Tibial nerve (tissue), 4 donors: ENCODE measurements at regions not wholly inside any gene's neighbourhood (a gene's known extent, or its start where the extent isn't known, plus 50 kb on each side); places are given as distances from the start of the nearest gene placed in this dataset.
A peak's percentile ranks its signal among the peaks of the same experiment; 100 is the strongest.

ENCODE experiments used
- DNase-seq, 2 donors: peaks; one replicate each; pipeline ENCODE4 v3.0.0-alpha.2; 2019; ENCODE audit warnings: low spot score in 2 of 2
- H3K27ac ChIP-seq, 4 donors: fragments of 200-600 bp; sonication (generic) in 3 of 4; one replicate each; pipeline ENCODE4 v1.5.1; 2017 to 2019; ENCODE audit warnings: mild to moderate bottlenecking in 1 of 4
- H3K27me3 ChIP-seq, 2 donors: fragments of 200-600 bp; sonication (generic) in 1 of 2; one replicate each; pipeline versions ENCODE4 v1.5.1 to v1.6.0; 2017 to 2019
- H3K36me3 ChIP-seq, 3 donors: fragments of 200-600 bp; sonication (generic); one replicate each; pipeline ENCODE4 v1.5.1; 2018 to 2019
- H3K4me1 ChIP-seq, 4 donors: fragments of 200-600 bp; sonication (generic) in 3 of 4; one replicate each; pipeline ENCODE4 v1.5.1; 2017 to 2019
- H3K4me3 ChIP-seq, 4 donors: fragments of 200-600 bp; sonication (generic) in 3 of 4; one replicate each; pipeline ENCODE4 v1.5.1; 2017 to 2019; ENCODE audit warnings: mild to moderate bottlenecking in 1 of 4, moderate library complexity in 1 of 4
- H3K9me3 ChIP-seq, 4 donors: fragments of 200-600 bp; sonication (generic) in 3 of 4; one replicate each; pipeline ENCODE4 v1.5.1; 2017 to 2019
- CTCF ChIP-seq, 5 experiments: fragments of 200-600 bp in 3 of 5; fragments of 450-650 bp in 2 of 5; sonication (generic) in 3 of 5; IDR thresholded peaks; one replicate each; pipeline ENCODE4 v1.5.1; 2016 to 2019; ENCODE audit warnings: antibody characterized with exemption in 5 of 5, mild to moderate bottlenecking in 3 of 5, moderate library complexity in 2 of 5
- EP300 ChIP-seq, 2 donors: sonication (generic); formaldehyde crosslinking; IDR thresholded peaks; one replicate each; pipeline ENCODE4 v1.6.1; 2017; ENCODE audit warnings: antibody characterized with exemption in 2 of 2, mild to moderate bottlenecking in 1 of 2
- POLR2A ChIP-seq, 2 donors: fragments of 450-650 bp; IDR thresholded peaks; one replicate each; pipeline ENCODE4 v1.6.1; 2017; ENCODE audit warnings: antibody characterized with exemption in 2 of 2, mild to moderate bottlenecking in 2 of 2, moderate library complexity in 2 of 2
- WGBS, 2 donors: methylation state at CpG; one replicate each; pipeline ENCODE4 v1.1.5; 2018; 5-methylcytosine and 5-hydroxymethylcytosine counted together

- no peak for DNase-seq
- H3K27me3 ChIP-seq = no peaks in the 10 kb centered on the region
- peaks cover 0 to 22% (median 5%) of the 10 kb centered on the region in 4 donors for H3K4me1 ChIP-seq
- H3K27ac ChIP-seq = peak overlapping the region in 3 of 4 donors; percentile 52 to 83 (median 66)
- TF ChIP-seq POLR2A (IDR thresholded peaks at IDR 0.05) = no peak
- peak in 1 of 2 donors; percentile 60 for TF ChIP-seq EP300 (IDR thresholded peaks at IDR 0.05)
- H3K4me3 ChIP-seq = no peak overlapping the region
- WGBS, 2 donors = 59 to 67% methylated on average over 3 of the region's 3 CpGs
- H3K36me3 ChIP-seq = no peaks in the 10 kb centered on the region
- no peaks in the 10 kb centered on the region for H3K9me3 ChIP-seq
These were observed 120.8 kb upstream of the SLC5A12 start for GRCh38 chr11:26842478-26843282.

GRCh38 chr11:26843539-26843938, 121.7 kb upstream of the SLC5A12 start:
- Histone ChIP-seq H3K27me3 (no peaks in the 10 kb centered on the region), H3K27ac (peak overlapping the region in 2 of 4 donors; percentile 66 to 83), H3K9me3 (no peaks in the 10 kb centered on the region), H3K4me1 (peaks cover 0 to 30% (median 9%) of the 10 kb centered on the region in 4 donors), H3K36me3 (no peaks in the 10 kb centered on the region), H3K4me3 (no peak overlapping the region)
- TF ChIP-seq EP300 (IDR thresholded peaks at IDR 0.05) (no peak), POLR2A (IDR thresholded peaks at IDR 0.05) (no peak), CTCF (IDR thresholded peaks at IDR 0.05) (no peak)
- 67 to 68% methylated on average over 2 of the region's 2 CpGs for WGBS, 2 donors
- no peak for DNase-seq

- Histone ChIP-seq H3K4me1 (peaks cover 0 to 43% (median 10%) of the 10 kb centered on the region in 4 donors), H3K4me3 (no peak overlapping the region), H3K27ac (peak overlapping the region in 1 of 4 donors; percentile 88), H3K9me3 (no peaks in the 10 kb centered on the region), H3K27me3 (no peaks in the 10 kb centered on the region), H3K36me3 (no peaks in the 10 kb centered on the region)
- DNase-seq = no peak
- WGBS, 2 donors = 91 to 95% methylated on average over 2 of the region's 2 CpGs
- TF ChIP-seq CTCF (IDR thresholded peaks at IDR 0.05) (no peak), EP300 (IDR thresholded peaks at IDR 0.05) (no peak), POLR2A (IDR thresholded peaks at IDR 0.05) (no peak)
These were observed 123.1 kb upstream of the SLC5A12 start for GRCh38 chr11:26844963-26845362.

- H3K27ac ChIP-seq = peak overlapping the region; percentile 24 to 88 (median 70)
These were observed 124.4 kb upstream of the SLC5A12 start for GRCh38 chr11:26846227-26846626.

GRCh38 chr11:26847459-26847858, 125.6 kb upstream of the SLC5A12 start:
- DNase-seq = peak in 1 of 2 donors; percentile 69
- H3K9me3 ChIP-seq = no peaks in the 10 kb centered on the region
- TF ChIP-seq EP300 (IDR thresholded peaks at IDR 0.05) (peak; percentile 78 to 94), CTCF (IDR thresholded peaks at IDR 0.05) (no peak)
- H3K36me3 ChIP-seq = no peaks in the 10 kb centered on the region
- H3K4me3 ChIP-seq = no peak overlapping the region
- H3K27me3 ChIP-seq = no peaks in the 10 kb centered on the region
- peaks cover 0 to 34% (median 10%) of the 10 kb centered on the region in 4 donors for H3K4me1 ChIP-seq
- peak overlapping the region; percentile 62 to 88 (median 76) for H3K27ac ChIP-seq
- WGBS, 2 donors = 45 to 55% methylated on average over 3 of the region's 3 CpGs

More at GRCh38 chr11:26846227-26846626, 124.4 kb upstream of the SLC5A12 start:
- Histone ChIP-seq H3K4me1 (peaks cover 0 to 44% (median 10%) of the 10 kb centered on the region in 4 donors), H3K9me3 (no peaks in the 10 kb centered on the region), H3K27me3 (no peaks in the 10 kb centered on the region), H3K36me3 (no peaks in the 10 kb centered on the region), H3K4me3 (no peak overlapping the region)
- WGBS, 2 donors = 65 to 73% methylated on average over 2 of the region's 2 CpGs
- DNase-seq = no peak
- TF ChIP-seq CTCF (IDR thresholded peaks at IDR 0.05) = no peak
- no peak for TF ChIP-seq EP300 (IDR thresholded peaks at IDR 0.05)
- no peak for TF ChIP-seq POLR2A (IDR thresholded peaks at IDR 0.05)
